Fibroblast of mammary gland (primary cell): ENCODE measurements at regions not wholly inside any gene's neighbourhood (a gene's known extent, or its start where the extent isn't known, plus 50 kb on each side); places are given as distances from the start of the nearest gene placed in this dataset.

Source experiments
- DNase-seq: peaks from one replicate; pipeline ENCODE4 v3.0.0-alpha.2; 2010; ENCODE audit warnings: low read depth
- H3K4me3 ChIP-seq: 2 replicates; pipeline ENCODE4 v1.5.1; 2011; ENCODE audit warnings: low read depth, mild to moderate bottlenecking, low read length, moderate library complexity; ENCODE audit not compliant: control insufficient read depth
- TF ChIP-seq, protein P1 (sequence below): conservative IDR thresholded peaks from 2 replicates; pipeline ENCODE4 v1.5.1; 2011; ENCODE audit warnings: low read depth, low read length, inconsistent platforms; ENCODE audit not compliant: control insufficient read depth, insufficient read depth

- TF ChIP-seq, protein P1, sequence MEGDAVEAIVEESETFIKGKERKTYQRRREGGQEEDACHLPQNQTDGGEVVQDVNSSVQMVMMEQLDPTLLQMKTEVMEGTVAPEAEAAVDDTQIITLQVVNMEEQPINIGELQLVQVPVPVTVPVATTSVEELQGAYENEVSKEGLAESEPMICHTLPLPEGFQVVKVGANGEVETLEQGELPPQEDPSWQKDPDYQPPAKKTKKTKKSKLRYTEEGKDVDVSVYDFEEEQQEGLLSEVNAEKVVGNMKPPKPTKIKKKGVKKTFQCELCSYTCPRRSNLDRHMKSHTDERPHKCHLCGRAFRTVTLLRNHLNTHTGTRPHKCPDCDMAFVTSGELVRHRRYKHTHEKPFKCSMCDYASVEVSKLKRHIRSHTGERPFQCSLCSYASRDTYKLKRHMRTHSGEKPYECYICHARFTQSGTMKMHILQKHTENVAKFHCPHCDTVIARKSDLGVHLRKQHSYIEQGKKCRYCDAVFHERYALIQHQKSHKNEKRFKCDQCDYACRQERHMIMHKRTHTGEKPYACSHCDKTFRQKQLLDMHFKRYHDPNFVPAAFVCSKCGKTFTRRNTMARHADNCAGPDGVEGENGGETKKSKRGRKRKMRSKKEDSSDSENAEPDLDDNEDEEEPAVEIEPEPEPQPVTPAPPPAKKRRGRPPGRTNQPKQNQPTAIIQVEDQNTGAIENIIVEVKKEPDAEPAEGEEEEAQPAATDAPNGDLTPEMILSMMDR: no peak
- H3K4me3 ChIP-seq: no peak overlapping the region
- DNase-seq: no peak
Observed at GRCh38 chr2:204184226-204184625, 247.7 kb downstream of the ICOS start.

DNA sequence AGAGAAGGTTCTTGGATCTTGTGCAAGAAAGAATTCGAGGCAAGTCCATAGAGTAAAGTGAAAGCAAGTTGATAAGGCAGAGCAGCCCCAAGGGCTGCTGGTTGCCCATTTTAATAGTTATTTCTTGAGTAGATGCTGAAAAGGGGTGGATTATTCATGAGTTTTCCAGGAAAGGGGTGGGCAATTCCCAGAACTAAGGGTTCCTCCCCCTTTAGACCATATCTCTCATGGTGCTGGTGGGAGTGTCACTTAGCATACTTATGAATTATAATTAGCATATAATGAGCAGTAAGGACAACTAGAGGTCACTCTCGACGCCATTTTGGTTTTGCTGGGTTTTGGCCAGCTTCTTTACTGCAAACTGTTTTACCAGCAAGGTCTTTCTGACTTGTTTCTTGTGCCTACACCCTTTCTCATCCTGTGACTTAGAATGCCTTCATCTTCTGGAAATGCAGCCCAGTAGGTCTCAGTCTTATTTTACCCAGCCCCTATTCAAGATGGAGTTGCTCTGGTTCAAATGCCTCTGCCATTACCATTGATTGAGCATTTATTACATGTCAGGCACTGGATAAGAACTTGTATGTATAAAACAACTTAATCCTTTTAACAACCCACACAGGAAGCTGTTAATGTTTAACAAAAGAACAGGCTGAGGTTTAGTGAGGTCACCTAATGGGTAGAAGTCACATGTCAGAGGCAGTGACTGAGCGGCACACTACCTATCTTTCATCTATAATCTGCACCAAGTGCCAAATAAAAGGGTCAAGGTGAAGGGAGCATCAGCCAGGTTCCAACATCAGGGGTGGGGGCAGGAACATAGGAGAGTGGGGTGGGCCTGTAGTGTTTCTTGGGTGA is 250.9 kb downstream of the ICOS start:
- DNase-seq: no peak
- H3K4me3 ChIP-seq: no peak overlapping the region
- TF ChIP-seq, protein P1: no peak

GRCh38 chr2:204191574-204191973 is 255.0 kb downstream of the ICOS start:
- DNase-seq: no peak
- no peak overlapping the region for H3K4me3 ChIP-seq
- TF ChIP-seq, protein P1: no peak

GRCh38 chr2:204195498-204195897 is 258.9 kb downstream of the ICOS start:
- TF ChIP-seq, protein P1: no peak
- no peak for DNase-seq
- H3K4me3 ChIP-seq: no peak overlapping the region

DNA sequence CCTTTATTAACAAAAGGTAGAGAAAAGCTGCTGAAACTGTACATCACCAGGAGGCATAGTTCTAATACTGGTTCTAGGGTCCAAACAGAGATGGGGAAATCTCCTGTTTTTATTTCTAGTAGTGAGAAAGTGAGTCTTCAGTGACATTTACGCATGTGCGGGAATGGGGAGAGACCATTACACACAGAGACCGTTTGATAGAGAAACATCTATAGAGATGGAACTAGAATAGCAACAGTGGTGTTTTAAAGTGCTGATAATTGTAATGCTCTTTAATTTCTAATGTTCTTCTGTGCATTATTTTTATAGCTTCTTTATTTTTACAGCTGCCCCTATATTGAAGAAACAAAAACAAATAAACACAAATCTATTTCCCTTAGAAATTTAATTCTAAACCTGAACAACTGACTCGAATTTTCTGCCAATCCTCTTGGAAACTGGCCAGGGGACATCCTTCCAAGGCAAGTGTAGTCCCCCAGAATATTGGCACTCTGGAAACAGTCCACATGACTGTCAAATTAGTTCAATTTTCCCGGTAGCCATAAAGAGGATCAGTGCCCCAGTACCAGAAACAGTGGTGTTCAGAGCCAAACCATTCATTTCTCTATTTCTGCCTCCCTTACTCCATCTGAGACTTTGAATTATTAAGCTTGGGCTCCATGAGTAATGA is 260.9 kb downstream of the ICOS start:
- no peak overlapping the region for H3K4me3 ChIP-seq
- DNase-seq: no peak
- TF ChIP-seq, protein P1: no peak

GRCh38 chr2:204199357-204199756 is 262.8 kb downstream of the ICOS start:
- TF ChIP-seq, protein P1: no peak
- no peak for DNase-seq
- H3K4me3 ChIP-seq: no peak overlapping the region
